SK-N-SH treated with all-trans-retinoic acid at 6 μM for 48 hours (cell line): ENCODE measurements at regions not wholly inside any gene's neighbourhood (a gene's known extent, or its start where the extent isn't known, plus 50 kb on each side); places are given as distances from the start of the nearest gene placed in this dataset.

Experiments
- ARNTL ChIP-seq: fragments of 450-650 bp; formaldehyde crosslinking; IDR thresholded peaks from 2 replicates; pipeline ENCODE4 v1.5.0; 2020; ENCODE audit warnings: low read depth, mild to moderate bottlenecking, moderate library complexity, borderline replicate concordance
- CSDC2 ChIP-seq: fragments of 250-450 bp; sonication (Bioruptor Pico); IDR thresholded peaks from 2 replicates; pipeline ENCODE4 v1.5.0; 2020; ENCODE audit warnings: mild to moderate bottlenecking, moderate library complexity
- ISL1 ChIP-seq: fragments of 250-450 bp; sonication (Bioruptor Pico); IDR thresholded peaks from 2 replicates; pipeline ENCODE4 v2.1.2; 2022; ENCODE audit warnings: mild to moderate bottlenecking, moderate library complexity
- SNAI2 ChIP-seq: fragments of 250-450 bp; sonication (Bioruptor Pico); IDR thresholded peaks from 2 replicates; pipeline ENCODE4 v1.5.0; 2020; ENCODE audit warnings: mild to moderate bottlenecking, moderate library complexity
- TF ChIP-seq, protein P1 (sequence below): fragments of 250-450 bp; sonication (Bioruptor Pico); IDR thresholded peaks from 2 replicates; pipeline ENCODE4 v1.5.1; 2021; ENCODE audit warnings: mild to moderate bottlenecking, moderate library complexity

DNA sequence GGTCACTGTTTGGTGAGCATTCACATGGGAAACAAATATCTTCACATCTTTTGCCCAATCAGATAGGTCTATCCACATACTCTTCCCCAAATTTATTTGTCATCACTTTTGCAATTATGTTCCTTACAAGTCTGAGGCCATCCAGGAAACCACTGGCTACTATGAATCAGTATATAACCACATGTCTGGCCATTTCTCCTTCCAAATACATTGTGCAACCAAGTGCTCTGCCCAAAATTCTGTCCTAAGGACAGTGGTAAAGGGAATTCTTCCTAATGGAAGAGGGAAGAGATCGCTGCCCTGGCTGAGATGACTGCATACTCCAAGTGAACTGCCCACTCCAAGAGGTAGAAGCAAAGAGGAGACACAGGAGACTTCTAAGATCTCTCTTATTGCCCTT lies 148.9 kb upstream of the MAX start:
- TF ChIP-seq, protein P1, sequence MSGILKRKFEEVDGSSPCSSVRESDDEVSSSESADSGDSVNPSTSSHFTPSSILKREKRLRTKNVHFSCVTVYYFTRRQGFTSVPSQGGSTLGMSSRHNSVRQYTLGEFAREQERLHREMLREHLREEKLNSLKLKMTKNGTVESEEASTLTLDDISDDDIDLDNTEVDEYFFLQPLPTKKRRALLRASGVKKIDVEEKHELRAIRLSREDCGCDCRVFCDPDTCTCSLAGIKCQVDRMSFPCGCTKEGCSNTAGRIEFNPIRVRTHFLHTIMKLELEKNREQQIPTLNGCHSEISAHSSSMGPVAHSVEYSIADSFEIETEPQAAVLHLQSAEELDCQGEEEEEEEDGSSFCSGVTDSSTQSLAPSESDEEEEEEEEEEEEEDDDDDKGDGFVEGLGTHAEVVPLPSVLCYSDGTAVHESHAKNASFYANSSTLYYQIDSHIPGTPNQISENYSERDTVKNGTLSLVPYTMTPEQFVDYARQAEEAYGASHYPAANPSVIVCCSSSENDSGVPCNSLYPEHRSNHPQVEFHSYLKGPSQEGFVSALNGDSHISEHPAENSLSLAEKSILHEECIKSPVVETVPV (CRISPR knock-in tag), result no peak
- TF ChIP-seq CSDC2 (CRISPR knock-in tag) (no peak), ARNTL (CRISPR knock-in tag) (no peak), SNAI2 (CRISPR knock-in tag) (no peak), ISL1 (CRISPR knock-in tag) (no peak)
